ENCODE measurements at regions not wholly inside any gene's neighbourhood (a gene's known extent, or its start where the extent isn't known, plus 50 kb on each side); places are given as distances from the start of the nearest gene placed in this dataset.

DNA sequence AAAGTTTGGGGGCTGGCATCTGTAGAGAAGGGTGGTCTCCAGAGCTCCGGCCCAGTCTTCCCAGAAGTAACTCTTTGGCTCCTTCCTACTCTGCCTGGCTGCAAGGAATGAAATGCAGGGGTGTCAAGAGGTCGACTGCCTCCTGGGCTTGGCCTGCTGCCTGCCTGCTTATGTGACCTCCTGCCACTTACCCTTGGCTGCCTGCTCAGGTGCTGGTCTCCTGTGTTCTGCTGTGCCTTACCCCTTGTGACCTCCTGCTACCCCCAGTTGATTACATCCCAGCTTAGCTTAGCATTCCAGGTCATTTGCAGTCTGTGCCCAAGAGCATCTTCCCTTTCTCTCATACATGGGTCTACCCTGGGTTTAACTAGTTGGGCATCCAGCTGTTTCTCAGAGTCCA, 180.2 kb downstream of the PTPN20 start:
- no peaks in the 10 kb centered on the region for H3K27me3 ChIP-seq (ENCODE audit: insufficient read depth, poor library complexity, severe bottlenecking)
- DNase-seq (ENCODE audit: low spot score) (no peak), ATAC-seq (ENCODE audit: low read depth) (no peak)

DNA sequence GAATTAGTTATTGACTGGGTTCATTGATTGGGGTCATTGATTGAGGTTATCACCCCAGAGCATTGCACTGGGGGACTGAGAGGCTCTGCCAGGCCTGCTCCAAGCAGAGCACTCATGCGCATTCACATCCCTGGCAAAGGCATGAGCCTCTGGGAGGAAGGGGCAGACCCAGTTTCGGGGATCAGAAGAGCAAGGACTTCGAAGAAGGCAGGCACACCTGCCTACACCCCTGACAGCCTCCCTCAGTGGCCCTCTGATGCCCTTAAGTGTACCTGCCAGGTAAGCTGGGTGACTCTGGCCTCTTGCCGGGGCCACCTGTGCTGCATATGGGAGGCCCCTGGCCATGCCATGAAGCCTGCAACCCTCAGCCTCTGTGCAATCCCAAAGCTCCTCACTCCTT, 181.1 kb downstream of the PTPN20 start:
- Histone ChIP-seq H3K27me3 (ENCODE audit: insufficient read depth, poor library complexity, severe bottlenecking) (no peaks in the 10 kb centered on the region), H3K27ac (ENCODE audit: poor library complexity, severe bottlenecking) (no peak overlapping the region), H3K9me3 (ENCODE audit: severe bottlenecking) (no peaks in the 10 kb centered on the region), H3K4me3 (ENCODE audit: severe bottlenecking) (no peak overlapping the region), H3K4me1 (ENCODE audit: insufficient read depth, poor library complexity, severe bottlenecking) (no peaks in the 10 kb centered on the region), H3K36me3 (ENCODE audit: low read depth) (no peaks in the 10 kb centered on the region)
- ATAC-seq (ENCODE audit: low read depth) (no peak), DNase-seq (ENCODE audit: low spot score) (no peak)
- TF ChIP-seq, protein P1, sequence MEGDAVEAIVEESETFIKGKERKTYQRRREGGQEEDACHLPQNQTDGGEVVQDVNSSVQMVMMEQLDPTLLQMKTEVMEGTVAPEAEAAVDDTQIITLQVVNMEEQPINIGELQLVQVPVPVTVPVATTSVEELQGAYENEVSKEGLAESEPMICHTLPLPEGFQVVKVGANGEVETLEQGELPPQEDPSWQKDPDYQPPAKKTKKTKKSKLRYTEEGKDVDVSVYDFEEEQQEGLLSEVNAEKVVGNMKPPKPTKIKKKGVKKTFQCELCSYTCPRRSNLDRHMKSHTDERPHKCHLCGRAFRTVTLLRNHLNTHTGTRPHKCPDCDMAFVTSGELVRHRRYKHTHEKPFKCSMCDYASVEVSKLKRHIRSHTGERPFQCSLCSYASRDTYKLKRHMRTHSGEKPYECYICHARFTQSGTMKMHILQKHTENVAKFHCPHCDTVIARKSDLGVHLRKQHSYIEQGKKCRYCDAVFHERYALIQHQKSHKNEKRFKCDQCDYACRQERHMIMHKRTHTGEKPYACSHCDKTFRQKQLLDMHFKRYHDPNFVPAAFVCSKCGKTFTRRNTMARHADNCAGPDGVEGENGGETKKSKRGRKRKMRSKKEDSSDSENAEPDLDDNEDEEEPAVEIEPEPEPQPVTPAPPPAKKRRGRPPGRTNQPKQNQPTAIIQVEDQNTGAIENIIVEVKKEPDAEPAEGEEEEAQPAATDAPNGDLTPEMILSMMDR (IDR thresholded peaks at IDR 0.05; ENCODE audit: poor library complexity, severe bottlenecking), result no peak

More for the DNA sequence above, 180.2 kb downstream of the PTPN20 start:
- Histone ChIP-seq H3K9me3 (ENCODE audit: severe bottlenecking) (no peaks in the 10 kb centered on the region), H3K36me3 (ENCODE audit: low read depth) (no peaks in the 10 kb centered on the region), H3K27ac (ENCODE audit: poor library complexity, severe bottlenecking) (no peak overlapping the region), H3K4me3 (ENCODE audit: severe bottlenecking) (no peak overlapping the region), H3K4me1 (ENCODE audit: insufficient read depth, poor library complexity, severe bottlenecking) (no peaks in the 10 kb centered on the region)
- TF ChIP-seq, protein P1 (IDR thresholded peaks at IDR 0.05; ENCODE audit: poor library complexity, severe bottlenecking), result no peak

- no peak for DNase-seq (ENCODE audit: low spot score)
- H3K36me3 ChIP-seq (ENCODE audit: low read depth), result no peaks in the 10 kb centered on the region
- no peak for ATAC-seq (ENCODE audit: low read depth)
- no peaks in the 10 kb centered on the region for H3K4me1 ChIP-seq (ENCODE audit: insufficient read depth, poor library complexity, severe bottlenecking)
- no peaks in the 10 kb centered on the region for H3K27me3 ChIP-seq (ENCODE audit: insufficient read depth, poor library complexity, severe bottlenecking)
- H3K4me3 ChIP-seq (ENCODE audit: severe bottlenecking), result no peak overlapping the region
- TF ChIP-seq, protein P1 (IDR thresholded peaks at IDR 0.05; ENCODE audit: poor library complexity, severe bottlenecking), result no peak
- no peaks in the 10 kb centered on the region for H3K9me3 ChIP-seq (ENCODE audit: severe bottlenecking)
- H3K27ac ChIP-seq (ENCODE audit: poor library complexity, severe bottlenecking), result no peak overlapping the region
These were observed 181.6 kb downstream of the PTPN20 start for GRCh38 chr10:47092831-47093230.

DNA sequence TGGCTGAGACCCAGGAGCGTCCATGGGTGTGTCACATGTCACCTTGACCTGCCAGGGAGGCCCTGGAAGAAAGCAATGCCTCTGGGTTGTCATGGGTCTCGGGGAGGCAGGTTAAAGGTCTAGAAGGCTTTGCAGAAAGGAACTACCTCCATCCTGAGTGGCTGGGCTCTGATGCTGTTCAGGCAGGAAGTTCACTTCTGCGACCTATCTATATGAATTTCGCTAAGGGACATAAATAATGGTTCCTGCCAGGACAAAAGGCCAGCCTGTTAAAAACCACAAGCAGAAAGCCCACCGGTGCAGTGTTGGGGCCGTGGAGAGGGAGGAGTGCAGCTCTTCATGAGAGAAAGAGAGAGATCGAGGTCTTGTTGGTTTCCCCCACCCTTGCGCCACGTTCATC, 182.9 kb downstream of the PTPN20 start:
- ATAC-seq (ENCODE audit: low read depth) (no peak), DNase-seq (ENCODE audit: low spot score) (no peak)
- H3K36me3 ChIP-seq (ENCODE audit: low read depth), result no peaks in the 10 kb centered on the region
- no peaks in the 10 kb centered on the region for H3K4me1 ChIP-seq (ENCODE audit: insufficient read depth, poor library complexity, severe bottlenecking)
- H3K4me3 ChIP-seq (ENCODE audit: severe bottlenecking), result no peak overlapping the region
- no peaks in the 10 kb centered on the region for H3K9me3 ChIP-seq (ENCODE audit: severe bottlenecking)
- H3K27ac ChIP-seq (ENCODE audit: poor library complexity, severe bottlenecking), result no peak overlapping the region
- TF ChIP-seq, protein P1 (IDR thresholded peaks at IDR 0.05; ENCODE audit: poor library complexity, severe bottlenecking), result no peak
- H3K27me3 ChIP-seq (ENCODE audit: insufficient read depth, poor library complexity, severe bottlenecking), result no peaks in the 10 kb centered on the region

DNA sequence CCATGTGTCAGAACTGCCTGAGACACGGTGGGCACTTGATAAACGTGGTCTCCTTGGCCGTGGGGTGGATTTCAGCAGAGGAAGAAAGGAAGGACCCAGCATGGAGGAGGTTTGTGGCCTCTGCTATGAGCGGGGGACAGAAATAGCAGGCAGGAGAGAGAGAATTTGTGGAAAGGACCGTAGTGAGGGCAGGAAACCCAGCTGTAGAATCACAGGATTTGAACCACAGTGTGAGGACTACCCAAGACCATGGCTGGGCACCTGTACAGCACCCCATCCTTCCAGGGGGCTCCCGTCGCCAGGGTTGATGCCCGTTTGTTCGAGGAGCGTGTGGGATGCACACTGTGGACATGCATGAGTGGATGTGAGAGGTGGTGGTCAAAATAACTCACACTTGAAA, 183.4 kb downstream of the PTPN20 start:
- Histone ChIP-seq H3K27ac (ENCODE audit: poor library complexity, severe bottlenecking) (no peak overlapping the region), H3K36me3 (ENCODE audit: low read depth) (no peaks in the 10 kb centered on the region), H3K27me3 (ENCODE audit: insufficient read depth, poor library complexity, severe bottlenecking) (no peaks in the 10 kb centered on the region), H3K4me3 (ENCODE audit: severe bottlenecking) (no peak overlapping the region), H3K4me1 (ENCODE audit: insufficient read depth, poor library complexity, severe bottlenecking) (no peaks in the 10 kb centered on the region), H3K9me3 (ENCODE audit: severe bottlenecking) (no peaks in the 10 kb centered on the region)
- DNase-seq (ENCODE audit: low spot score), result no peak
- ATAC-seq (ENCODE audit: low read depth), result no peak
- TF ChIP-seq, protein P1 (IDR thresholded peaks at IDR 0.05; ENCODE audit: poor library complexity, severe bottlenecking), result no peak

Data from RWPE2 (cell line).